PC-9 (cell line): ENCODE measurements at regions not wholly inside any gene's neighbourhood (a gene's known extent, or its start where the extent isn't known, plus 50 kb on each side); places are given as distances from the start of the nearest gene placed in this dataset.

ENCODE experiments used
- BruUV-seq: library from RNA; stranded (reverse); fragments of 400-500 nt; replicated peaks from 2 replicates; lab custom pipeline; 2021; lab: Mats Ljungman, UMichigan
- CTCF ChIA-PET: fragments of 300-600 bp; sonication (Branson Sonifier 250); formaldehyde crosslinking; loops from one replicate; lab custom pipeline; 2022; ENCODE audit warnings: antibody characterized with exemption; lab: Charles Lee
- POLR2A ChIA-PET: fragments of 300-600 bp; sonication (Branson Sonifier 250); formaldehyde crosslinking; loops from one replicate; lab custom pipeline; 2022; ENCODE audit warnings: antibody characterized with exemption; ENCODE audit not compliant: unreplicated experiment; lab: Charles Lee
- DNase-seq, 2 experiments: peaks; one replicate each; pipeline versions ENCODE4 v3.0.0 to v3.0.0-alpha.2; 2015 to 2022; ENCODE audit warnings: mixed read lengths in 1 of 2
- H2AFZ ChIP-seq: fragments of 200-600 bp; sonication (generic); 2 replicates; pipeline ENCODE4 v1.8.1; 2017; ENCODE audit warnings: antibody characterized with exemption
- H3F3A ChIP-seq: fragments of 200-600 bp; sonication (generic); 2 replicates; pipeline ENCODE4 v1.8.1; 2017; ENCODE audit warnings: antibody characterized with exemption, mild to moderate bottlenecking, low read depth; ENCODE audit not compliant: insufficient read depth
- H3K27ac ChIP-seq: fragments of 200-600 bp; sonication (generic); 2 replicates; pipeline ENCODE4 v1.6.1; 2016; ENCODE audit warnings: mixed run types
- H3K27me3 ChIP-seq: fragments of 200-600 bp; sonication (generic); 2 replicates; pipeline ENCODE4 v1.6.1; 2016; ENCODE audit warnings: low read depth, mixed run types; ENCODE audit not compliant: insufficient read depth
- H3K36me3 ChIP-seq: fragments of 200-600 bp; sonication (generic); 2 replicates; pipeline ENCODE4 v1.6.1; 2016; ENCODE audit warnings: low read depth, mixed run types
- H3K4me1 ChIP-seq: fragments of 200-600 bp; sonication (generic); replicated peaks from 2 replicates; pipeline ENCODE4 v1.6.1; 2016; ENCODE audit warnings: mixed run types; ENCODE audit not compliant: insufficient read depth
- H3K4me2 ChIP-seq: fragments of 200-600 bp; sonication (generic); 2 replicates; pipeline ENCODE4 v1.6.1; 2017; ENCODE audit warnings: mixed run types
- H3K4me3 ChIP-seq: fragments of 200-600 bp; sonication (generic); 2 replicates; pipeline ENCODE4 v1.6.1; 2016; ENCODE audit warnings: mixed run types
- H3K79me2 ChIP-seq: fragments of 200-600 bp; sonication (generic); 2 replicates; pipeline ENCODE4 v1.6.1; 2017; ENCODE audit warnings: low read depth, mixed run types
- H3K9me2 ChIP-seq: fragments of 200-600 bp; sonication (generic); 2 replicates; pipeline ENCODE4 v1.8.1; 2017; ENCODE audit warnings: mild to moderate bottlenecking; ENCODE audit not compliant: insufficient read depth
- H3K9me3 ChIP-seq: fragments of 200-600 bp; sonication (generic); 2 replicates; pipeline ENCODE4 v1.8.1; 2016; ENCODE audit warnings: low read depth; ENCODE audit not compliant: insufficient read depth
- H4K20me1 ChIP-seq: fragments of 200-600 bp; sonication (generic); 2 replicates; pipeline ENCODE4 v1.8.1; 2017; ENCODE audit not compliant: insufficient read depth
- CTCF ChIP-seq: fragments of 200-600 bp; sonication (generic); conservative IDR thresholded peaks from 2 replicates; pipeline ENCODE4 v1.6.1; 2017; ENCODE audit warnings: mixed run types, antibody characterized with exemption, mild to moderate bottlenecking, moderate library complexity
- EZH2 ChIP-seq: fragments of 200-600 bp; sonication (generic); IDR thresholded peaks from 2 replicates; pipeline ENCODE4 v1.8.0; 2017; ENCODE audit warnings: antibody characterized with exemption, low read depth
- intact Hi-C: fragments of 100-400 bp; cut with micrococcal nuclease; formaldehyde crosslinking; loops from one replicate; pipeline ENCODE4 v1.10.0; 2022; ENCODE audit not compliant: unreplicated experiment

GRCh38 chr14:101193106-101193844, 289.8 kb upstream of the RTL1 start:
- H3K4me2 ChIP-seq = no peak overlapping the region
- TF ChIP-seq CTCF (no peak), EZH2 (no peak)
- no peak overlapping the region for H3K27ac ChIP-seq
- no peaks in the 10 kb centered on the region for H3F3A ChIP-seq
- no peak overlapping the region for H3K4me3 ChIP-seq
- H3K4me1 ChIP-seq = no peaks in the 10 kb centered on the region
- BruUV-seq = no TSS peak
- no peak overlapping the region for H2AFZ ChIP-seq
- no peaks in the 10 kb centered on the region for H4K20me1 ChIP-seq
- POLR2A ChIA-PET = no interaction called here
- no peak for DNase-seq
- no peaks in the 10 kb centered on the region for H3K36me3 ChIP-seq
- intact Hi-C loops = no loop called here
- no peaks in the 10 kb centered on the region for H3K27me3 ChIP-seq
- H3K79me2 ChIP-seq = no peaks in the 10 kb centered on the region
- CTCF ChIA-PET = no interaction called here
- no peaks in the 10 kb centered on the region for H3K9me3 ChIP-seq
- H3K9me2 ChIP-seq = no peaks in the 10 kb centered on the region

- no peaks in the 10 kb centered on the region for H3K79me2 ChIP-seq
- no peaks in the 10 kb centered on the region for H3K27me3 ChIP-seq
- DNase-seq = no peak
- no peaks in the 10 kb centered on the region for H3K9me3 ChIP-seq
- no TSS peak for BruUV-seq
- no peak overlapping the region for H2AFZ ChIP-seq
- H3K36me3 ChIP-seq = no peaks in the 10 kb centered on the region
- TF ChIP-seq CTCF = no peak
- no peak for TF ChIP-seq EZH2
- ChIA-PET CTCF (no interaction called here), POLR2A (no interaction called here)
- H3K4me1 ChIP-seq = no peaks in the 10 kb centered on the region
- no peak overlapping the region for H3K4me2 ChIP-seq
- intact Hi-C loops = no loop called here
- no peak overlapping the region for H3K4me3 ChIP-seq
- no peaks in the 10 kb centered on the region for H3F3A ChIP-seq
- H3K9me2 ChIP-seq = no peaks in the 10 kb centered on the region
- H4K20me1 ChIP-seq = no peaks in the 10 kb centered on the region
- H3K27ac ChIP-seq = no peak overlapping the region
Observed at GRCh38 chr14:101193845-101194372, 290.4 kb upstream of the RTL1 start.

- H3K79me2 ChIP-seq = no peaks in the 10 kb centered on the region
- no peaks in the 10 kb centered on the region for H3K4me1 ChIP-seq
- TF ChIP-seq EZH2 (no peak), CTCF (no peak)
- H2AFZ ChIP-seq = no peak overlapping the region
- ChIA-PET CTCF (no interaction called here), POLR2A (no interaction called here)
- no peaks in the 10 kb centered on the region for H3K27me3 ChIP-seq
- H3K9me3 ChIP-seq = no peaks in the 10 kb centered on the region
- no peaks in the 10 kb centered on the region for H3F3A ChIP-seq
- BruUV-seq = no TSS peak
- DNase-seq = no peak
- no peak overlapping the region for H3K27ac ChIP-seq
- H3K9me2 ChIP-seq = no peaks in the 10 kb centered on the region
- H3K36me3 ChIP-seq = no peaks in the 10 kb centered on the region
- H3K4me2 ChIP-seq = no peak overlapping the region
- intact Hi-C loops = no loop called here
- no peak overlapping the region for H3K4me3 ChIP-seq
- no peaks in the 10 kb centered on the region for H4K20me1 ChIP-seq
Observed at GRCh38 chr14:101194373-101195308, 291.1 kb upstream of the RTL1 start.
